EH (cell line): ENCODE measurements at regions not wholly inside any gene's neighbourhood (a gene's known extent, or its start where the extent isn't known, plus 50 kb on each side); places are given as distances from the start of the nearest gene placed in this dataset.

Experiments used
- DNase-seq: peaks from one replicate; pipeline ENCODE4 v3.0.0-alpha.2; 2015; ENCODE audit warnings: low read depth

DNA sequence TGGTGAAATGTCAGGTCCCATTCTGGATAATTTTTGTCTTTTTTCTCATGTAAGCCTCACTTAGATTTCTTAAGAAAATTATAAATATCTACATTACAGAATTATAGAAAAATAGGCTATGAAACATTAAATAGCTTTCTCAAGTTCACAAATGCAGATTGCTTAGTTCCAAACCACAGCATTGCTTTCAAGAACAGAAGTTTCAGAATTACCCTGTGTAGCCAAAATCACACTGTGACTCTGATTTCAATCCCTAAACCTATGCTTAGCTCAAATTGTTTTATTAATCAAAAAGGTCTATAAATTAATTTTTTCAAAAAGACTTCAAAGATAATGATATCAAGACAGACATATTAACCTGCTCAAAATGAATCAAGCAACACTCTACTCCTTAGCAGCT is 881.2 kb upstream of the PCDH20 start:
- no peak for DNase-seq

DNA sequence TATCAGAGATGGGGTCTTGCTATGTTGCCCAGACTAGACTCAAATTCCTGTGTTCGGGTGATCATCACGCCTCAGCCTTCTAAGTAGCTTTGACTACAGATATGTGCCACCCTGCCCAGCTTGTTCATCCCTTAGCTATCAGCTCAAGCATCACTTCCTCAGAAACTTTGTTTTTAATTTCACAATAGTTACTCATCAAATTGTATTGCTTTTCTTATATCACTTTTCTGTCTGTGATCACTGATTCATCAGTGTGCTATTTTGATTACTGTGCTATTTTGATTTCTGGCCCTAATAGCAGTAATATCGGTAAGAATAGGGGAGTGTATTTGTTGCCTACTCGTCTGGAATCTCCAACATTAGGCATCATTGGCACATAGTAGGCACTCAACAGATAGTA is 878.6 kb upstream of the PCDH20 start:
- DNase-seq: no peak

DNA sequence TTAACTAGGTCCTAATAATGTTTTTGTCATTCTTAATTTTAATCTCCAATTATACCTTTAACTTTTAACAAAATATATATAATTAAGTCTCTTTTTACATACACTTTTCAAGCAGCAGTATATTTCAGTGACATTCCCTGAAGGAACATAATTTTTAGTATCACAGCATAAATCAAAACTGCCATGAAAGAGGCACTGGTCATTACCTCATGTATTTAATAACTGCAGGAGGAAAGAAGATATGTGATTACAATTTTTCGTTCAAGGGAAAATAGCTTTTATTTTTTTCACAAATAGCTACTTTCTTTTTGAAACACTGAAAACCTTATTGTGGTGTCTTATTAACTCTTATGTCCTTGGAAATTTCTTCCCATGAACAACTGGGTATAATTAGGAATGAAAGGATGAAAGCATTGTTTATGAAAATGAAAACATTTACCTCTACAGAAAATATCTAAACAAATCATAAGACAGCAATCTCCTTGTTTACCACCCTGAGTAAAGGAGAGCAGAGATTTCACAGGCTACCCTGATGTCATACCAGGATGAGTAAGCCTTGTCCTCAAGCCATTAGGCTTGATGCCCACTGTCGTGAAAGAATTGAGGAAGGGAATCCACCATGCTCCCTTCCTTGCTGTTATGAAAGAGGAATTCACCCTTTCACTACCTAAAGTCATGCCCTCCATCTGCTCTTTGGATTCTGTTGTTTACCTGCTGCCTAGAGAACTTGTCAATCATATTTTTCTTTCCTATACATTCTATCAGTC is 877.2 kb upstream of the PCDH20 start:
- DNase-seq: no peak

DNA sequence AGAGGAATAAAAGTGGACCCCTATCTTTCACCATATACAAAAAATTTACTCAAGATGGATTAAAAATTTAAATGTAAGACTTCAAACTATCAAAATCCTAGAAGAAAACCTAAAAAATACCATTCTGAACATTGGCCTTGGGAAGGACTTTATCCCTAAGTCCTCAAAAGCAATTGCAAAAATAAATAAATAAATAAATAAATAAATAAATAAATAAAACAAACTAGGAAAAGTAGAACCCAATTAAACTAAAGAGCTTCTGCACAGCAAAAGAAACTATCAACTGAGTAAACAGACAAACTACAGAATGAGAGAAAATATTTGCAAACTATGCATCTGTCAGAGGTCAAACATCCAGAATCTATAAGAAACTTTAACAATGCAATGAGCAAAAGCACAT is 874.9 kb upstream of the PCDH20 start:
- no peak for DNase-seq

DNA sequence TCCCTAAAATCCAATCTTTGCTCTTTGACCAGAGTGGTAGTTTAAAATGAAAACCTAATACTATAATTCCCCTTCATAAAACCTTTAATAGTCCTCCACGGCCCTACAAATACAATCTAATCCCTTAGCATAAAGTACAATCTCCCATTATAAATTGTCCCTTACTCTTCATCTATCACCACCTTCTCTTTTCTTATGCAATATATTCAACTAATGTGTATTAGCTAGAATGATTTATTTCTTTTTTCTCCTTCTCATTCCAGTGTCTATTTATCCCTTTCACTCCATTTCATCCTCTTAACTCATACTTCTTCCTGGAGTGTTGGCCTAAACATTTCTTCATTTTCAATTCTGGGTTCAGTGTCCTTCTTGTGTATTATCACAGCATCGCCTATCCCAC is 872.1 kb upstream of the PCDH20 start:
- no peak for DNase-seq

DNA sequence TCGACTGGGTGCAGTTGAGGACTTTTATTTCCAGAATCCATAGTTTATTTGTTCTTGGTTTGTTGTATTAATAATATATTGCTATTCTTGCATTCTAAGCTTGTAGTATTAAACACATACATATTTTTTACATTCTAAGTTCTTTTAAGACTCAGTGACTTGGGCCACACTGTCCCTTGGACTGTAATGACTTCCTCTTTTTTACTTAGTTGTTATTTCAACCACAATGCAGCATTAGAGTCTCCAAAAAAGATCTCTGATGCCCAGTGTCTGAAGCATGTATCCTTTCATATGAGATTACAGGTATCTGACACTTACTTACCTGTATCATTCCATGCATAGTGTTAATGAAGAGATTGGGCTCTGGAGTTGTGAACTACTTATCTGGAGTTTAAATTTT is 864.9 kb upstream of the PCDH20 start:
- no peak for DNase-seq

DNA sequence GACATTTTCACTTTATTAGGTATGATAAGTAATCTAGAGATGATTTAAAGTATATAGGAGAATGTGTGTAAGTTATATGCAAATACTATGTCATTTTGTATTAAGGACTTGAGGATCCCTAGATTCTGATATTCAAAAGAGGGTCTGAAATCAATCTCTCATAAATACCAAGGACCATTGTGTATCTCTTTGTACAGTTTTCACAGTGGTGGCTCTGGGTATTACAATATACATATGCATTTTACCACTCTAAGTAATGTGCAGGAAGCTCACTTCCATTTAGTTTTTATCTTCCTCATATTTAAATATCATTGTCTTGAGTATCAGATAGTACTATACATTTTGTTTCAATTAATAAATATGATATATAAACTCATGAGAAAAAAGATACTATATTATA is 862.6 kb upstream of the PCDH20 start:
- no peak for DNase-seq

DNA sequence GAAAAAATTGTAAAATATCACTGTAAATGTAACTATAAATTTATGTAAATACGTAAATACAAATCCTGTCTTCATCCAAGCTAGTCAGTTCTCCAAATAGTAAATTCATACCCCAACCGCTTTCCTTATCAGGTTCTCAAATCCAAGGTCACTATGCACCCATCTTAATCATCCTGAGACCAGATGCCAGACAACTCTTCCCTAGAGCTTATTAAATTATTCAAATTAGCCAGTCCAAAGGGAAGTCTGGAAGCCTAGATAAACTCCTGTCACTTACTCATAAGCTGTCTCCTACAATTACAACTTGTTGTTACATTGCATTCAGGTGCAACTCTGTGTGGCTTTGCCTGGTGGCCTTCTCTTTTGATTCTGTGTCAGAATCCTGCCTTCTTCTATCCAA is 836.1 kb upstream of the PCDH20 start:
- no peak for DNase-seq

DNA sequence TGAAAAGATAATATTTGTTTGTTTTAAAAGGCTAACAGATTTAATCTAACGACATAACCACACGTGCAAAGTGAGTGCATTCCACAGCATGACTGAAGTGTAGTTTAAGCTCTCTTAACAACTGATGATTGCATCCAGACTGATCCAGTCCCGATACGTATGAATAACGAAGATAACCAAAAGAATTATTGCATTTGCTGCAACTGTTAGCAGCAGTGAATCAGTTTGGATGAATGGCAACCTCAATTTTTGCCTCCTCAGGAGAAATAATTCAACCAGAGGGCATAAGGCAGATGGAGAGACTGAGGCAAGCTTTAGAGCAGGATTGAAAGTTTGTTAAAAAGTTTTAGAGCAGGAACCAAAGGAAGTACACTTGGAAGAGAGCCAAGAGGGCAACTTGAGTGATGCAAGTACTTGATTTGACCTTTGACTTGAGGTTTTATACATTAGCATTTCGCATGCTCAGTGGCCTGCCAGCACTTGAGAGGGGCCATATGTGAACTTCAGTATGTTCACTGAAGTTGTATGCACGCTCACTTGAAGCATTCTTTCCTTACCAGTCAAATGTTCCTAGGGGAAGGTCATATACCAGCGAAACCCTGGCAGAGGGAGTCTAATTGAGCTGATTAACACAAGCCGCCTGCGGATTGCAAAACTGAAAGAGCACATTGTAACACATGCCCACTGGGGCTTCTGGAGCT is 835.0 kb upstream of the PCDH20 start:
- no peak for DNase-seq

DNA sequence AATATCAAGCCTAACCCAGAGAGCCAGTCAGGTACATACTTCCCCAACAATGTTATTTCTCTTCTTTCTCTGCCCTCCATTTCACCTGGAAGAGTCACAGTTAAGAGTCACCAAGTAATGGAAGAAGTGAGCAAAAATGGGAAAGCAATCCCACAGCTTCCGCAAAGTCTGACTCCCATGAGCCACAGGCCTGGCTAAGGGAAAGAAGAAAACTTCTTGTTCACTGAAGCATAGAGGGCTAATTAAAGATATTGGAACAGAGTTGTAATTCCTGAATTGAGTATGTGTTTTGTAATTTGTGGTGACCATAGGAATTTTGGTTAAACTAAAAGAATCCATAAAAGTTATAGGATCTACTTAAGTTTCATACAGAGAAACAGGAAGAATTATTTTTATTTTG is 830.9 kb upstream of the PCDH20 start:
- DNase-seq: no peak

DNA sequence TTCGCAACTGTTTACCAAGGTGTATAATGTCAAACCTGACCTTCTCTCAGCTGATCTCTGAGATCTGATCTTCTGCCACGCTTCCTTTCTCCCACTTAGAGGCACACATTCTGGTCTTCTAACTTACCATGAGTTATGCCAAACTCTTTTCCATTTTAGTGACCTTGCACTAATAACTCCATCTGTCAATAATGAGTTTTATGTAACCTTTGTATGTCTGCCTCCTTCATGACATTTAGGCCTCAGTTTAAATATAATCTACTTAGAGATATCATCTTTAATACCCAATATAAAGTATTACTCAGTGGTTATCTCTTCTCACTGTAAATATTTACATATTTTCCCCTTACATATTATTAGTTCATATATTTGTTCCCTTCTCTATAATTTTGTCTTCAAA is 827.5 kb upstream of the PCDH20 start:
- DNase-seq: no peak

DNA sequence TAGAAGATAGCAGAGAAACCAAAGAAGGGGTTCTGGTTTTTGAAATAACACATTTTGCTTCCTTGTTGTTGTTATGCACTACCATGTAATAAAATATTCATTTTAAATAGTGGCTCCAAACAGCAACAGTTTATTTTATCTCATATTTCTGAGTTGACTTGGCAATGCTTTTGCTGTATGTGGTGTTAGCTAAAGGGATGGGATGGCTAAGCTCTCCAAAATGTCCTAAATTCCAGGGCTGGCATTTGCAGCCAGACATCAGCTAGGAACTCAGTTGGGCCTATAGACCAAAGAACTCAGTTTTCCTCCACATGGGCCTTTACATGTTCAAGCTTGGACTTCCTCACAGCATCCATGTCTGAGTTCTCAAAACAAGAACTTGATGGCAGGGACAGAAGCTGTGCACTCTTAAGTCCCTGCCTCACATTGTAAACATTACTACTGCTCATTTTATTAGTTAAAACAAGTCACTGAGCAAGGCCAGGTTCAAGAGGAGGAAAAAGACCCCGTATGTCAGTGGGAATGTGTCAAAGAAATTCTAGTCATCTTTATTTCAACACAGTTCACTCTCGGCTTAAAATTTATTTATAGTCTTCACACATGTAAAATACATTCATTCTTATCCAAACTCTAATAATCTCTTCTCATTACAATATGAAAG is 819.3 kb upstream of the PCDH20 start:
- DNase-seq: no peak

DNA sequence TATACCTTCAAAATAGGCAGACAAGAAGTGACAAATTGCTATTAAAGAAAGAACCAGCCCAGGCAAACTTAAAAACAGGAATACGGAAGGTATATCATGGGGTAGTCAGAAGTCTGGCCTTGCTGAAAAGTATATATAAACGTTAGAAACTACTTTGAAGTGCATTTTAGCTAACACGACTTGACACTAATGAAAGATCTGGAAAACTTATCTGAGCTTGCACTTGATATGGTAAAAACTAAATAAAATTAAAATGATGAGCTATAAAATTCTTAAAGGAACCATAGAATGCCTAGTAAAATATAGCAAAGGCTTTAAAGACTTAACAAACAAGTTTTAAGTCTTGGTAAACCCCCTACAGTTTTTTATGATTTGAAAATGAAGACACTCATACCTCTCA is 795.3 kb upstream of the PCDH20 start:
- no peak for DNase-seq

DNA sequence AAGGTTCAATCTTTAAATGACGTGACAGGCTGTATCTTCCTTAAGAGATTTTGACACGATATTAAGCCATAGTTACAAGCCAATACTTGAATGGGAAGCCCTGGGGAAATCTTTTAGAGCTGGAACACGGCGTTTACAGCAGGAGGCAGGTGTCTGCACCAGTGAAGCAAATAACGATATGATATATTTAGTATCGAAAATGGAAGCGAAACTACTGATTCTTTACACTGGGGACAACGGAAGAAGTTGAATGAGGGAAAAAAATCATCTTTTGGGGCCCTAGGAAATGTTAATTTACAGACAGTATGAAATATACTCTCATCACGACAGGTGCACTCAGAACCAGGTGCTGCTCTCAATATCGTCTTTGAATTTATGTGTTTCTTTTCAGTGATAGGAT is 793.9 kb upstream of the PCDH20 start:
- no peak for DNase-seq

DNA sequence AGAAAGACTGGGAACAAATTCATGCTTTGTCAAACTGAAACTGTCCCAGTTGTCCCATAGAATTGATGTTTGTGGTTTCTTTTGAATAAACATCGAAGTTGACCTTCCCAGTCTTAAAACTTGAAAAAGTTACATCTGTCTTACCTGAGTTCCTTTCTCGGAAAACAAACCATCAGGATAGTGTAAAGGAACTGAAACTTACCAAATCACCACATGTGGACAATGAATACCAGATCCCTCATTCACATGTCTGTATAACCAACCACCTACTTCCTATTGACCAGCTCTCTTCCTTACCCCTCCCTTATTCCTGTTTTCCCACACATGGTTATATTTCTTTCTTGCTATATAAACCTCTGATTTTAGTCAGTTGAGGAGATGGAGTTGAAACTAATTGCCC is 791.7 kb upstream of the PCDH20 start:
- DNase-seq: no peak

DNA sequence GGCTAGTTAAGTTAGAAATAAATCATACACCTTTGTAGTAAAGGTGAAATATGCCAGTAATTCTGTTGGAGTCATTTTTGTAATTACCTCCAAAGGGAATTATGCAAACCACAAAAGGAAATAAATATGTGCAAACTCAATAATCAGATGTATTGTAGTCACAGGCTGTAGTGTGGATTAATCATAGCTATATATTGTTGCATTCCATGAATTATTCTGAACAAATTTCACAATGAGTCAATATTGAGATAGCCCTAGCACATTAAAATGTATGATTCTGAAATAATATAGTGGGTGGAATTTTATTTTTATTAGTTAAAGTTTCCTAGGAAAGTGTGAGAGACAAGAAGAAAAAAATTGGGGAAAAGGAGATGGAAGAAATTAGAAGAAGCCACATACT is 790.5 kb upstream of the PCDH20 start:
- no peak for DNase-seq

DNA sequence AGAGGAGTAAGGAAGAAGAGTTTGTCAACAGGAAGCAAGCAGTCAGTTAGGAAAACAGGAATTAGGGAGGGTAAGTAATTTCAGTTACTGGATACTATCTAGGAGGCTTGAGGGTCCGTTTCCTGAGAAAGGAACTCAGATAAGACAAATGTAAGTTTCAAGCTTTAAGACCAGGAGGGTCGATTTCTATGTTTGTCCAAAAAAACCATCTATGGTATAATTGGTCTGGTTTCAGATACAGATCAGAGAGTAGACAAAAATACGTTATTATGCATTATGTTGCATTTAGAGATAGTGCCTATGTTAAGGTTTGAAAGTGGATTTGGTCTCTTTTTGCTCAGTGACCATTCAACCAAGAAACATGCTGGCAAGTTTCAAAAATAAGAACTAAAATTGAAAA is 789.6 kb upstream of the PCDH20 start:
- no peak for DNase-seq

DNA sequence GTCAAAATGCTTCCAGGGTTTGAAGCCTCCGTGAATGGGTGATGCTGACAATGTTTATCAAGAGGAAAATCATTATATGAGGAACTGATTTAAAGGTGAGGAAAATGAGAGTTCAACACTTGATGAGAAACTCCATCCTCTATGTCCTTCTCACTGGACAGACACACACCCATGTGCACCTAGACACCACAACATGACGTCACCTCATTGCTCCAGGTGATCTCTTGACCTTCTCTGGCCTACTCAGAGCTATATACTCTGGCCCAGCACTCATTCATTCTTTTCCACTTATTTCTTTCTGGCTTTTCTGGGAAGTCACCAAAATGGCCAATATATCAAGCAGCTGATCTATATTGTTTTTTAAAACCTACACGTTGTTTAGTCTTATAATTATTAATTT is 778.7 kb upstream of the PCDH20 start:
- DNase-seq: no peak

DNA sequence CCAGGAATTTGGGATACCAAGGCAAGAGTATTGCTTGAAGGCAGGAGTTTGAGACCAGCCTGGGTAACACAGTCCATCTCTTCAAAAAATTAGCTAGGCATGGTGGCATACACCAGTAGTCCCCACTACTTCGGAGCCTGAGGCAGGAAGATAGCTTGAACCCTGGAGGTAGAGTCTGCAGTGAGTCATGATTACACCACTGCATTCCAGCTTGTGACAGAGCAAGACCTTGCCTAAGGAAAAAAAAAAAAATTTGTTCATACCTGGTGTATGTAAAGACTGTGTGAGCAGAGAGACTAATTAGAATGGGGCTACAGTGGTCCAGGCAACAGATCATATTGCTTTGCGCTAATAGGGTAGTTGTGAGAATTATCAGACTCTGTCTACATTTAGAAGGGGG is 778.3 kb upstream of the PCDH20 start:
- no peak for DNase-seq

DNA sequence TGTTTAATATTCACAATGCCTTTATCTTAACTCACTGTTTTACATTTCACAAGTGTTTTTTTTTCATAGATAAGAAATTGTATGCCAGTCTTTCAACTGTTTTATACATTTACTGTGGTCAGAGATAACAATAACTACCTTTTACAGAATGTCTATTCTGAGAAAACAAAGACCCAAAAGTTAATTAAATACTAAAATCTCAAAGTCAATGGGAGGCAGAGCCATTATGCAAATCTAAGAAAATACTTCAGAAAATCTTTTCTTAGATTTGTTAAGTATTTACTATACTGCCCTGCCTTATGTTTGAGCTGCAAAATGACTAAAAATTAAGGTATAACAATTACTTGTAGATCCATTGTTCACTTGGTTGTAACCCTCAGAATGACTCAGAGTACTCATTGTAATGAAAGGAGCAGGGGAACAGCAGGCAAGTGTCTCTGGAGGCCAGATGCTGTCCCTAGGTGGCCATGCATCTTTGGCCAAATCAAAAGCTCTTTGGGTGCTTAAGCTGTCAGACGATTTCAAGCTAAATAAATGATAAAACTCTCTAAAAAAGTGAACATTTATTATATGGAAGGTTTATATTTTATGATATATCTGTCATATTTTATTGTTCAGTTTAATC is 770.1 kb upstream of the PCDH20 start:
- DNase-seq: no peak

DNA sequence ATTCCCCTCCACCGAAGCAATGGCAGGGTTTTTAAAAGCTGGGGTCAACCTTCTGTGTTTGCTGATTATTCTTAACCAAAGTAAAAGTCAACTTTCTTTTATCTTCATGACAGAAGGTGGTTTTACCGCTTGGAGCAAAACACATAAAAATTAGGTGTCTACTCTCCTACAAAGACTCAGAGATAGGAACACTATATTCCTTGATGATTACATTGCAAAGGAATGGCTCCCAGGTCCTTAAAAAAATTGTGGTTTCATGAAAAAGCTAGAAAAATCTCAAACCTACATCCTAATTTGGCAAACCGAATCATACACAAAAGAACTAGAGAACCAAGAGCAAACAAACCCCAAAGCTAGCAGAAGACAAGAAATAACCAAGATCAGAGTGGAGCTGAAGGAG is 760.4 kb upstream of the PCDH20 start:
- no peak for DNase-seq

DNA sequence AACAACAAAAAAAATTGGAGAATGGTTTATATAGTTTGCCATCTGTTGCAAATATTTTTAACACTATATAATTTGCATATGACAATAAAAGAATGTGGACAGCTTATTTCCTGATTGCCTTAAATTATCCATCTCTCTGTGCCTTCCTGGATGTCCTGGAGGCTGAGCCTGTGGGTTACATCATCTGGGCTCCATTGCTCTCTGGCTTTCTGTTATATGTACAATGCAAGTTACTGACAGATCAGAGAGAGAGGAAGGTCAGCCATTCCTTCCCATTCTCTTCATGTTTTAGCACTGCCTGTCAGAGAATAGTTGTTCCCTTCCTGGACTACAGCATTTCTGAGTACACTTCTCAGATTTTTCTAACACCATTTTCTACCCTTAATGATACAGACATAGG is 758.3 kb upstream of the PCDH20 start:
- DNase-seq: no peak

DNA sequence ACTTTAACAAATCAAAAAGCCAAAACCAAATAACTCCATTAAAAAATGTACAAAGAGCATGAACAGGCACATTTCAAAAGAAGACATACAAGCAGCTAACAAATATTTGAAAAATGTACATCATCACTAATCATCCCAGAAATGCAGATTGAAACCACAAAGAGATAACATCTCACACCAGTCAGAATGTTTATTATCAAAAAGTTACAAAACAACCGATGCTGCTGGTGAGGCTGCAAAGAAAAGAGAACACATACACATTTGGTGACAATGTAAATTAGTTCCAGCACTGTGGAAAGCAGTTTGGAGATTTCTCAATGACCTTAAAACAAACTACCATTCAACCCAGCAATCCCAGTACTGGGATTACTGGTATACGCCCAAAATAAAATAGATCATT is 756.0 kb upstream of the PCDH20 start:
- no peak for DNase-seq
